GM12892 (cell line): ENCODE measurements at regions not wholly inside any gene's neighbourhood (a gene's known extent, or its start where the extent isn't known, plus 50 kb on each side); places are given as distances from the start of the nearest gene placed in this dataset.

Source experiments
- POLR2A ChIP-seq: IDR thresholded peaks from 2 replicates; pipeline ENCODE4 v1.6.1; 2011; ENCODE audit warnings: low read depth, low read length, control low read depth
- TAF1 ChIP-seq: IDR thresholded peaks from 2 replicates; pipeline ENCODE4 v1.6.1; 2011; ENCODE audit warnings: low read depth, mild to moderate bottlenecking, control low read depth, low read length, borderline replicate concordance

GRCh38 chr17:51487947-51488346 is 227.6 kb downstream of the UTP18 start:
- TF ChIP-seq POLR2A (no peak), TAF1 (no peak)
